Breast epithelium (tissue), 3 donors: ENCODE measurements at regions not wholly inside any gene's neighbourhood (a gene's known extent, or its start where the extent isn't known, plus 50 kb on each side); places are given as distances from the start of the nearest gene placed in this dataset.

ENCODE experiments used
- POLR2AphosphoS5 ChIP-seq, 3 donors: sonication (generic); formaldehyde crosslinking; IDR thresholded peaks; one replicate each; pipeline ENCODE4 v1.6.1; 2017; ENCODE audit warnings: antibody characterized with exemption in 3 of 3
- TF ChIP-seq, protein P1 (sequence below), 3 donors: fragments of 450-650 bp; IDR thresholded peaks; one replicate each; pipeline ENCODE4 v1.5.1; 2016 to 2017; ENCODE audit warnings: antibody characterized with exemption in 3 of 3, mild to moderate bottlenecking in 3 of 3, moderate library complexity in 3 of 3

DNA sequence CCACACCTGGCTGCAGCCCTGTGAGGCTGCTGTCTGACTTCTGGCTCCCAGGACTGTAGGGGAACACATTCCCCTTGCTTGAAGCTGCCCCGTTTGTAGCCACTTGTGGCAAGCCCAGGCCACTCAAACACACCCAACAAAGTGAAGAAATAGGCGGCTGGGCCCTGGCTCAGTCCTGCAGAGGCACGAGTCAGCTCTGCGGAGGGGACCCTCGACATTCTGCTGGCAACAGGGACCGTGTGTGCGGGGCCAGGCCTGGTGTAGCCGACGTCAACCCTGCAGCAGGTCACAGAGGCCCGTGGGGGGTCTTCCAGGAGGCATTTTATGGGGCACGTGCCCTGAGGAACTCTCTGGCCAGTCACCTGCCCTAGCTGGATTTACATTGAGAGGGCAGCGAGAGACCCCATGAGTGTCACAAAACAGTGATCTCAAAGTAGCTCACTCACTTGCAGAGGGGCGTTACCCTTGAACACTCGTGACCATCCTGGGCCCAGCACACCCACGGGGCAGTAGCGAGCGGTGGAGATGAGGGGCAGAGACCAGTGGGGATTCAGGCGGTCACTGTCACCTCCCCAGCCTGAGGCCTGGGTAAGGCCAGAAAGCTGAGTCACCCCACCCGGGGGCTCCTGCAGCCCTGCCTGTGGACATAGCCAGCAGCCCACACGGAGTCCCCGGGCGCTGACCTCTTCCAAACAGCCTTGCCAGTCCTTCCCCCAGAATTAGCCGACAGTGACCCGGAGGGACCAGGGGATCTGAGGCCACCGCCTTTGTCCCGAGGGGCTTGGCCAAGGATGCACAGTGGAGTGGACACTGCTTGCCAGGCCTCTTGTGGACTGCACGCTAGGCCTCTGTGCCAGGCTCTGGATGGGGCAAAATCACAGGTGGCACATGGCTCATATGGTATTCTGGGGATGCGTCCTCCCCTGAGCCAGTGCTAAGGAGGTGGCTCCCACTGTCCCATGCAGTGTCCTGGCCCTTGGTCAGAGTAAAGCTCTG is 139.5 kb downstream of the CTTN start:
- TF ChIP-seq, protein P1, sequence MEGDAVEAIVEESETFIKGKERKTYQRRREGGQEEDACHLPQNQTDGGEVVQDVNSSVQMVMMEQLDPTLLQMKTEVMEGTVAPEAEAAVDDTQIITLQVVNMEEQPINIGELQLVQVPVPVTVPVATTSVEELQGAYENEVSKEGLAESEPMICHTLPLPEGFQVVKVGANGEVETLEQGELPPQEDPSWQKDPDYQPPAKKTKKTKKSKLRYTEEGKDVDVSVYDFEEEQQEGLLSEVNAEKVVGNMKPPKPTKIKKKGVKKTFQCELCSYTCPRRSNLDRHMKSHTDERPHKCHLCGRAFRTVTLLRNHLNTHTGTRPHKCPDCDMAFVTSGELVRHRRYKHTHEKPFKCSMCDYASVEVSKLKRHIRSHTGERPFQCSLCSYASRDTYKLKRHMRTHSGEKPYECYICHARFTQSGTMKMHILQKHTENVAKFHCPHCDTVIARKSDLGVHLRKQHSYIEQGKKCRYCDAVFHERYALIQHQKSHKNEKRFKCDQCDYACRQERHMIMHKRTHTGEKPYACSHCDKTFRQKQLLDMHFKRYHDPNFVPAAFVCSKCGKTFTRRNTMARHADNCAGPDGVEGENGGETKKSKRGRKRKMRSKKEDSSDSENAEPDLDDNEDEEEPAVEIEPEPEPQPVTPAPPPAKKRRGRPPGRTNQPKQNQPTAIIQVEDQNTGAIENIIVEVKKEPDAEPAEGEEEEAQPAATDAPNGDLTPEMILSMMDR (IDR thresholded peaks at IDR 0.05), result no peak
- TF ChIP-seq POLR2AphosphoS5 (IDR thresholded peaks at IDR 0.05), result no peak
